Fibroblast of skin of abdomen (primary cell): ENCODE measurements at regions not wholly inside any gene's neighbourhood (a gene's known extent, or its start where the extent isn't known, plus 50 kb on each side); places are given as distances from the start of the nearest gene placed in this dataset.
"Not testable (repeated sequence)": the region's sequence is repeated elsewhere in the genome, so short reads cannot be mapped to it uniquely, and the experiment has no call there.

ENCODE experiments used
- DNase-seq: peaks from one replicate; pipeline ENCODE4 v3.0.0-alpha.2; 2013

DNA sequence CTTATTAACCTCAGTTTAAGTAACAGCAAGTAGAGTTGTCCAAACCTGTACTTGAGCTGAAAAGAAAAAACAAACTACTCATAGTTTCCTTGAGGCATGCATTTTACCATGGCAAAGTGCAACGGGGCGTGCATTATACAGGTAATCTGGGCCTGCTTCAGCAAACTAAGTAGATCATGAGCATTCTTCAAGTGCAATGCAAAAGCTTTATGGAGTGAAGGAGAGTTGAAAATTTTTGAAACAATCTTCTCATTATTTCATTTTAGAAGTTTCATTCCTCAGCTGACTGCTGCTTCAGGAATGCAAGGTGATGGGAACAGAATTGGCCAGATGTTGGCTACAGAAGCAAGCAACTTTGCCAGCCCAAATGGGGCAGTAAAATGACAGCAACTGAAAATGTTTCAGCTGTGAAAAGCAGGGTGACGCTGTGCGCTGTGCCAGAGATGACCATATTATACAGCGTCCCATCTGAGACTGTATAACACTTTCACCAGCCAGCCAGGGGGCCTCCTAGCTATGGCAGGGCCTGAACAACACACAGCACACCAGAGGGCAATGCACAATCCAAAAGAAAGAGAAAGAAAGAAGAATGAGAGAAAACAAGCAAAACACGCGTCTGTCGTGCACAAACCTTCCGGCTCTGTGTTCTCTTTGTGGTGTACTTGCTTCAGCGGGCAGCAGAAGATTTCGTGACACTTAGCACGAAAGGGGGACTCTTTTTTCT lies 145.5 kb upstream of the FGF13 start:
- DNase-seq, result no peak

DNA sequence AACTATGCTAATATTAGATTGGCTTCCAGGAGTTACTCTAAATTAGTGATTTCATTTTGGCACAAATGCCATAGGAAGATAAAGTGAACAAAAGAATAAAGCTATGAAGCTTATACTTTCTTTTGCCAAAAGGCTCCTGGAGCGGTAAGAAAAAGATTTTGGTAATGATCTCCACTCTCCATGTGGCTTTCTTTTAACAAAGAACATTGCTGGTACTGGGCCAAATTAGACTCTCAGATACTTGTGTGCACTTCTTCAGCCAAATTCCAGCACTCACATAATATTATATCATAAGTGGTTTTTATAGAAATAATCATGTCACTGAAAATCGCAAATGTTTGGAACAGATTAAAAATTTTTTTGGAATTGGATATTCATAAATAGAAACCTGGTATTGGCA lies 142.4 kb upstream of the FGF13 start:
- no peak for DNase-seq

GRCh38 chrX:138849521-138849920 lies 138.0 kb upstream of the FGF13 start:
- DNase-seq, result no peak

DNA sequence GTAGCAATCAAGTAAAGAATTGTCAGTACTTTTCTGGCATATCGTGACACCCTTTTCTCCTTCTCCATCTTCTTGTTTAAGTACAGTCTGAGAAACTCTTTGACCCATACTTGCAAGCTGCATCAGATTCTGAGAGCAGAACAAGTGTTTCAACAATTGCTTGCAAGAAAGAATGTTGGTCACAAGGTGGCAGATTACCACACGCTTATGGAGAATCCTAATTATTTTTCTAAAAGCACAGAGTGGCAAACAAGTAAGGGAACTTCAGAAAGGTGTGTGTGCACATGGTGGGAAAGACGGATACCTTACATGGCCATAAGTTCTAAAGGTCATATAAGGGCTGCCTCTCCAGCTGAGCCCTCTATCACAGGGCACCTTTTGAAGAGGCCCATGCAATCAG lies 136.4 kb upstream of the FGF13 start:
- peak; percentile 1 for DNase-seq

DNA sequence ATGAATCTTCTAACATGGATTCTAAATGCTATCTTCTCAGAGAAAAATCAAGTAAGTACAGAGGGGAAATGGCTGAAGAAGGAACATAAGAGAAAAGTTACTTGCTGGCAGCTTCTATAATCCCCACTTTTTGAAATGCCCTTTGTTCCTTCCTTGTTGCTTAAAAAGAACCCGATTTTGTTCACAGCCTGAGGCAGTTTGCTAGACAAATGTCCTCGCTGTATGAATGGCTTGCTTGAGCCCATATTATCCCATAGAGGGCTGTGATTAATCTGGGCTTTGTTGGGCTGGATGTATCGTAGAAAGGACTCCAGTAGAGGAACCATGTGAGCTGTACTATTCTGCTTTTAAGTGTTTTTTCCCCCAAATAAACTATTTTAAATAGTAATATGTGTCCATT lies 134.3 kb upstream of the FGF13 start:
- DNase-seq, result no peak

DNA sequence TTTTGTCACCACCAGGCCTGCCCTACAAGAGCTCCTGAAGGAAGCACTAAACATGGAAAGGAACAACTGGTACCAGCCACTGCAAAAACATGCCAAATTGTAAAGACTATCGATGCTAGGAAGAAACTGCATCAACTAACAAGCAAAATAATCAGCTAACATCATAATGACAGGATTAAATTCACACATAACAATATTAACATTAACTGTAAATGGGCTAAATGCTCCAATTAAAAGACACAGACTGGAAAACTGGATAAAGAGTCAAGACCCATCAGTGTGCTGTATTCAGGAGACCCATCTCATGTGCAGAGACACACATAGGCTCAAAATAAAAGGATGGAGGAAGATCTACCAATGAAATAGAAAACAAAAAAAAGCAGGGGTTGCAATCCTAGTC lies 95.9 kb upstream of the FGF13 start:
- not testable (repeated sequence) for DNase-seq

- no peak for DNase-seq
Observed at GRCh38 chrX:138794246-138794645, 82.7 kb upstream of the FGF13 start.

GRCh38 chrX:138791551-138791950 lies 80.0 kb upstream of the FGF13 start:
- no peak for DNase-seq

DNA sequence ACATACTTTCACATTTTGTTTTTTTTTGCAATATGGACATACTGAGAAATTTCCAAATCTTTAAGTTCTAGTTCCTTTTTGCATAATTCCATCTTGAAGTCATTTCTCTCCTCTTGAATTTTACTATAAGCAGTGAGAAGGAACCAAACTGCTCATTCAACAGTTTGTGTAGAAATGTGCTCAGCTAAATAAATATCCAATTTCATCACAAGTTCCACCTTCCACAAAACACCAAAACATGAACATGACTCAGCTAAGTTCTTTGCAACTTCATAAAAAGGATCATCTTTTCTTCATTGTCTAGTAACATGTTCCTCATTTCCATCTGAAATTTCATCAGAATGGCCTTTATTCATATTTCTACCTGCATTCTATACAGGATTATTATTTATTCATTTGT lies 77.3 kb upstream of the FGF13 start:
- DNase-seq, result no peak

DNA sequence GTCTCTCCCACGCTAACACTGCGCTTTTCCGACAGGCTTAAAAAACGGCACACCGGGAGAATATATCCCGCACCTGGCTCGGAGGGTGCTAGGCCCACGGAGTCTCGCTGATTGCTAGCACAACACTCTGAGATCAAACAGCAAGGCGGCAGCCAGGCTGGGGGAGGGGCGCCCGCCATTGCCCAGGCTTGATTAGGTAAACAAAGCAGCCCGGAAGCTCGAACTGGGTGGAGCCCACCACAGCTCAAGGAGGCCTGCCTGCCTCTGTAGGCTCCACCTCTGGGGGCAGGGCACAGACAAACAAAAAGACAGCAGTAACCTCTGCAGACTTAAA lies 67.0 kb upstream of the FGF13 start:
- DNase-seq, result not testable (repeated sequence)

GRCh38 chrX:138777908-138778575 lies 66.5 kb upstream of the FGF13 start:
- not testable (repeated sequence) for DNase-seq

DNA sequence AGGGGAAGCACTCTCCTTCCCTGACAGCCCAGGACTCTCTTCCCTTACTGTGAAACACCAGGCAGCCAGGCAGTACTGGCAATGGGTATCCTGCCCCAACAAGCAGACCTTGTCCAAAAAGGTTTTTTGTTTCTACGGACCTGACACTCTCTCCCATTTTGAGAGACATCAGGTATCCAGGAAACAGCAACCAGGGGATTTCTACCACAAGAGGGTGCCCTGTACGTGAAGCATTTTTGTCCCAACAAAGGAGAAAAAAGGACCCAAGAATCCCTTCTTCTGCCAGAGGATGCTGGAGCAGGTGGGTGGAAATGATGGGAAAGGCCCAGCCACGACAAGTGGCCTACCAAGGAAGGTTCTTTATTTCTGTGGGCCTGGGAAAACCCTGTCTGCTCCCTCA lies 65.7 kb upstream of the FGF13 start:
- DNase-seq, result no peak

DNA sequence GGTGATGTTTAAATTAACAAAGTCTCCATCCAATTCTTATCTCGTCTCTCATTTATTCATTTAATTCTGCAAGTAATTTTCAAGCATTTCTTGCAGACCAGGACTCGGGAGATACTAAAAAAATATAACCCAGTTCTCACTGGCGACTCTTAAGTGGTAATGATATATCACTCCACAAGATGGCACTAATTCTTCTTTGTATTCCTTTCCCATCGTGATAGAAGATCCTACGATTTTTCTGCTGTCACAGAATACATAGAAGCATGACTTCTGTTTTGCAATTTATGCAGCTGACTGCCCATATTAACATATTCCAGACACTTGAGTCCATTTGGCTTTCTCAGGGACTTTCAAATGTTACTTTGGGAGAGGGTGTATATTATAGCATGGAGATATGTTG lies 64.0 kb upstream of the FGF13 start:
- DNase-seq, result peak; percentile 2

DNA sequence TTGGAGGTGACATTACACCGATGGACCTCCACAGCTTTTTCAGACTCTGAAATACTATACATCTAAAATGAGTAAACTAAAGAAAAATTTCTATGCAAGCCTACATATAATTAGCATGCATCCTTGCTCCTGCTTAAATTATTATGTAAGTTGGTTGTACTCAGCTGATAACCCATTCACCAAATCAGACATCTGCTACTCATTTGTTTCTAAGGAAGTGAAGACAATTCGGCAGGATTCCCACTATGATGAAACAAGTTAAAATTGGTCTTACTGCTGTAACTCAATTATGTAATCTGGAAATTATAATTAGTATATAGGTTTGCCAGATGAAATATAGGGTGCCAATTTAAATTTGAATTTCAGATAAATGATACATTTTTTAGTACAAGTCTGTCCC lies 59.5 kb upstream of the FGF13 start:
- DNase-seq, result peak; percentile 18

GRCh38 chrX:138769918-138770317 lies 58.4 kb upstream of the FGF13 start:
- DNase-seq, result no peak

DNA sequence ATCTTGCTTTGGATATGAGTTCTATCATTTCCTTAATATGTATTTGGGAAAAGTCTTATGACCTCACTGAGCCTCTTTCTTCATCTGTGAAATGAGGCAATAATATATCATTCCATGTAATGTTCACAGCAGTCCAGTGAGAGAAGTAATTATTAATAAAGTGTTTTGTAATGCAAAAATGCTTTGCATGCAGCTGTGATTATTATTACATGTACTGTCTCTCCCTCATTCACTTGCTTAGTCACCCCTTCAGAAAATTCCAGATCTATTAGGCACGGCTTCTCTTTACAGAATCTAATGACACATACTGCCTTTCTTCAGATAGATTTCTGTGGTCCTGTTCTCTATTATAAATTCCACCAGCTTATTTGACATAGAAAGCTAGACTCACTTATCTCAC lies 53.5 kb upstream of the FGF13 start:
- DNase-seq, result peak; percentile 50

DNA sequence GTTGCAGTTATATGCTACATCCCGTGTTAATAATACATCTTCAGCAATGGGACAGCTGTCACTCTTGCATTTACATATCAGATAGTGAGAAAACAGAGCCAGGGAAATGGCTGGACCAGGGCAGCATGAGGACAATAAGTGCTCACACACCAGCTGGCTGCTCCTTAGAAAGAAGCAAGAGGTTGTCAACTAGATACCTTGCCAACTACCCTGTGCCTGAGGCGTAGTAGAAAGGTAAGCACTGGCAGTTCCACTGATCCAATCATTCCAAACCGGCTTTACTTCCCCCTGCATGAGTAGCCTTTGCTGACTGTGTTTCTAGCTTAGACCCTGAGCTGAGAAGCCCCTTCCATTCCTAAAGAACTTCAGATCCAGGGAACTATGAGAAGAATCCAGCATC lies 52.2 kb upstream of the FGF13 start:
- DNase-seq, result no peak

GRCh38 chrX:138761380-138761779 lies 49.9 kb upstream of the FGF13 start:
- DNase-seq, result no peak
